Osteocyte (in vitro differentiated cells): ENCODE measurements at regions not wholly inside any gene's neighbourhood (a gene's known extent, or its start where the extent isn't known, plus 50 kb on each side); places are given as distances from the start of the nearest gene placed in this dataset.
A peak's percentile ranks its signal among the peaks of the same experiment; 100 is the strongest.

Source experiments
- DNase-seq: peaks from one replicate; pipeline ENCODE4 v3.0.0; 2021; ENCODE audit warnings: mixed read lengths; ENCODE audit not compliant: unreplicated experiment; ENCODE audit errors: extremely low spot score
- H3K27ac Mint-ChIP-seq: one replicate; pipeline ENCODE4 v1.8.0; 2021; ENCODE audit warnings: mild to moderate bottlenecking, mixed read lengths; ENCODE audit not compliant: unreplicated experiment
- H3K27me3 Mint-ChIP-seq: one replicate; pipeline ENCODE4 v1.8.0; 2021; ENCODE audit warnings: mixed read lengths; ENCODE audit not compliant: unreplicated experiment
- H3K36me3 Mint-ChIP-seq: one replicate; pipeline ENCODE4 v1.8.0; 2021; ENCODE audit warnings: mixed read lengths; ENCODE audit not compliant: unreplicated experiment
- H3K4me1 Mint-ChIP-seq: one replicate; pipeline ENCODE4 v1.8.0; 2021; ENCODE audit warnings: mixed read lengths; ENCODE audit not compliant: unreplicated experiment
- H3K4me3 Mint-ChIP-seq: one replicate; pipeline ENCODE4 v1.8.0; 2021; ENCODE audit warnings: mild to moderate bottlenecking, moderate library complexity, mixed read lengths; ENCODE audit not compliant: unreplicated experiment
- H3K9me3 Mint-ChIP-seq: one replicate; pipeline ENCODE4 v1.8.0; 2021; ENCODE audit warnings: mixed read lengths; ENCODE audit not compliant: unreplicated experiment
- CTCF ChIP-seq: fragments of 200-600 bp; sonication (generic); IDR thresholded peaks from 2 replicates; pipeline ENCODE4 v1.5.0; 2021; ENCODE audit warnings: antibody characterized with exemption, mild to moderate bottlenecking, moderate library complexity

GRCh38 chr20:63064745-63065711 is 58.3 kb upstream of the BHLHE23 start:
- no peaks in the 10 kb centered on the region for H3K9me3 Mint-ChIP-seq
- H3K27me3 Mint-ChIP-seq = no peaks in the 10 kb centered on the region
- TF ChIP-seq CTCF = no peak
- peak; percentile 82 for DNase-seq
- no peaks in the 10 kb centered on the region for H3K36me3 Mint-ChIP-seq
- no peaks in the 10 kb centered on the region for H3K4me1 Mint-ChIP-seq
- H3K27ac Mint-ChIP-seq = no peak overlapping the region
- H3K4me3 Mint-ChIP-seq = no peak overlapping the region

- no peaks in the 10 kb centered on the region for H3K4me1 Mint-ChIP-seq
- no peaks in the 10 kb centered on the region for H3K36me3 Mint-ChIP-seq
- DNase-seq = peak; percentile 80
- no peak overlapping the region for H3K4me3 Mint-ChIP-seq
- no peak for TF ChIP-seq CTCF
- no peaks in the 10 kb centered on the region for H3K27me3 Mint-ChIP-seq
- no peak overlapping the region for H3K27ac Mint-ChIP-seq
- H3K9me3 Mint-ChIP-seq = no peaks in the 10 kb centered on the region
These were observed 57.5 kb upstream of the BHLHE23 start for GRCh38 chr20:63064310-63064709.

- no peaks in the 10 kb centered on the region for H3K27me3 Mint-ChIP-seq
- TF ChIP-seq CTCF = no peak
- DNase-seq = peak; percentile 73
- no peaks in the 10 kb centered on the region for H3K4me1 Mint-ChIP-seq
- H3K36me3 Mint-ChIP-seq = no peaks in the 10 kb centered on the region
- no peaks in the 10 kb centered on the region for H3K9me3 Mint-ChIP-seq
- no peak overlapping the region for H3K4me3 Mint-ChIP-seq
- H3K27ac Mint-ChIP-seq = no peak overlapping the region
These were observed 55.7 kb upstream of the BHLHE23 start for GRCh38 chr20:63062188-63063140.

GRCh38 chr20:63061771-63062100 is 55.0 kb upstream of the BHLHE23 start:
- no peak overlapping the region for H3K27ac Mint-ChIP-seq
- no peak overlapping the region for H3K4me3 Mint-ChIP-seq
- no peak for TF ChIP-seq CTCF
- no peaks in the 10 kb centered on the region for H3K4me1 Mint-ChIP-seq
- no peaks in the 10 kb centered on the region for H3K36me3 Mint-ChIP-seq
- H3K27me3 Mint-ChIP-seq = no peaks in the 10 kb centered on the region
- DNase-seq = no peak
- no peaks in the 10 kb centered on the region for H3K9me3 Mint-ChIP-seq
